GM18520 (cell line): ENCODE measurements at regions not wholly inside any gene's neighbourhood (a gene's known extent, or its start where the extent isn't known, plus 50 kb on each side); places are given as distances from the start of the nearest gene placed in this dataset.

Source experiments
- ATAC-seq: cut with Tn5 transposase; IDR thresholded peaks from one replicate; pipeline ENCODE4 v1.9.1; 2021; ENCODE audit not compliant: unreplicated experiment

GRCh38 chr1:181383695-181384094 lies 99.6 kb upstream of the CACNA1E start:
- no peak for ATAC-seq

DNA sequence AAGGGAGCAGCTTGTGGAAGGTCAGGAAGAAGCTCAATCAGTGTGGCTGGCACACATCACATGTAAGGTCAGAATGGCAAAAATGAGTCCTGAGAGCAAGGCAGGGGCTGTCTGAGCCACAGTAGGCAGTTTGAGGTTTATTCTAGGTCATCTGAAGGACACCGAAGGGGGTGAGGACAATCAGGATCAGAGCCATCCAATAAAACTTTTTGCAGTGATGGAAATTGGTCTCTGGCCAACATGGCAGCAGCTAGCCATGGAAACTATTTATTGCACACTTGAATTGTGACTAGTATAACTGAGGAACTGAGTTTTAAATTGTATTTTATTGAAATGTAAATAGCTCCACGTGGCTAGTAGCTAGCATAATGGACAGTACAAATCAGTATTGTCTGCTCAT lies 97.0 kb upstream of the CACNA1E start:
- no peak for ATAC-seq

GRCh38 chr1:181386951-181387350 lies 96.4 kb upstream of the CACNA1E start:
- ATAC-seq, result no peak

- no peak for ATAC-seq
Observed at GRCh38 chr1:181387702-181388101, 95.6 kb upstream of the CACNA1E start.

GRCh38 chr1:181390410-181391077 lies 92.8 kb upstream of the CACNA1E start:
- ATAC-seq, result no peak

DNA sequence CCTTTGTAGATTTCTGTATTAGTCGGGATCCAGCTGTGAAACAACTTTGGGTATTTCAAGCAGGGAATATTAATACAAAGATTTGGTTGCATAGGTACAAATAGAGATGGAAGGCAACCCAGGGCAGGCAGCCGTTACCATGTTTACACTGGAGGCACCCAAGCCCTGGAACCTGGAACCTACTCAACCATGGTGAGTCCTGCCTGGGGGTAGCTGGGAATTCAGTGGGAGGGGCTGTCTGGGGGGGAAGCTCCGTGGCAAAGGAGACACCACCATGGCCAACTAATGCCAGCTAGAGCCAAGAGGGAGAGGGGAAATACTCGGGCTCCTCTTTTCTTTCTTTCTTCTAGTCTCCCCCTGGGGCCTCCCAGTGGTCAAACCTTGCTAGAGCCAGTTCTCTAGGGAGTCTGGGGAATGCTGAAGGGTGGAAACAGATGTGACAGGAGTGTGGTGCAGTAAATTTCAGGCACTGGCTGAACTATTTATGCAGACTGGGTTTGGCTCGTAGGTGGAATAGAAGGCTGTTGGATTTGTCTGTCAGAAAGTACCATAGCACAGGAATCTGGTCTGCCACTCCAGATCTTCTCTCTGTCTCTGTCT lies 91.9 kb upstream of the CACNA1E start:
- ATAC-seq, result no peak

DNA sequence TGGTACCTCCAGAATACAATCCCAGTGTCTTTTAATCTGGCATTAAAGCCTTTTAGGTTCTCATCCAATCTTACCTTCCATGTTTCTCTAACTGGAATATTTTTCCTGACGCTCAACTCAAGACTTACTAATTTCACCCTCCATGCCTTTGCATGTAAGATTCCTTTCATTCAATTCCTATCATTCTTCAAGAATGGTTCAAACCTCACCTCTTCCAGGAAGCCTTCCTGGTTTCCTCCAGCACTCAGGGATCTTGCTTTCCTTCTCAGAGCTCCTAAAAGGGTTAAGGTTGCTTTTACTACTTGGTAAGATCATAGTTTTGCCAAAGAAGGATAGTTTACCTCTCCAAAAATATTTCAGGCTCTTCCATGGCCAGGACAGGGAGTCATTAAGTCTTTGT lies 91.2 kb upstream of the CACNA1E start:
- ATAC-seq, result no peak

- ATAC-seq, result no peak
Observed at GRCh38 chr1:181392613-181393220, 90.6 kb upstream of the CACNA1E start.

GRCh38 chr1:181394766-181395165 lies 88.6 kb upstream of the CACNA1E start:
- no peak for ATAC-seq

DNA sequence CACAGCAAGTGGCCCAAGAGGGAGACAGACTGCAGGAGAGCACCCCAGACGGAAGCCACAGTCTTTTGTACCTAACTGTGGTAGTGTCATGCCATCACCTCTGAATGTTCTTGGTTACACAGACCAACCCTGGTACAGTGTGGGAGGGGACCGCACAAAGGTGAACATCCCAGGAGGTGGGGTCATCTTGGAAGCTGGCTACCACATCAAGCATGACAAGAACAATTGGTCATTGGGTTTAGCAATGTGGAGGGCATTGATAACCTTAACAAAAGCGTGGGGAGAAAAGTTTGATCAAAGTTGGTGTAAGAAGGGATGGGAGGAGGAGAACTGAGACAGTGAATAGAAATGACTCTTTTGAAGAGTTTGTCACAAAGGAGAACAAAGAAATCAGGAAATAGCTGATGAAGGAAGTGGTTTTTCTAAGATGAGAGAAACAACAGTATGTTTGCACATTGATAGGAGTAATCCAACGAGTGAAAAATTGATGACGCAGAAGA lies 87.1 kb upstream of the CACNA1E start:
- no peak for ATAC-seq

DNA sequence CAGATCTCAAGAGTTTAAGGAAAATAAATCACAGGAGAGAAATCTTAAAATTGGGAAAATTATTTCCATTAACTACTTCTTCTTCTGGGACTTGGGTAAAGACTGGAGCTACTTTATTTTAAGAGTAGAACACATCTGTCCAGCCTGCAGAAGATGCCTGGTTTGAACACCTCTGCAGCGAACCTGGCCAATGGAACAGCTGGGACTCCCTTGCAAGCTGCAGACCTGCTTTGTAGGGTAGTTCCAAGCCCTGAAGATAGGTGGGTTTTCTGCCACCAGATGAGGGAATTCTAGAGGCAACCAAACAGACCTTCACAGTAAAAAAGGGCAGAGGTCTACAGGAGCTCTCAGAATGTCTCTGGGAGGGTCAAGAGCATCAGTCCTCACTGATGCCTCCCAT lies 86.5 kb upstream of the CACNA1E start:
- ATAC-seq, result no peak

GRCh38 chr1:181397845-181398244 lies 85.5 kb upstream of the CACNA1E start:
- no peak for ATAC-seq

- peak; percentile 81 for ATAC-seq
Observed at GRCh38 chr1:181398544-181398943, 84.8 kb upstream of the CACNA1E start.

GRCh38 chr1:181405584-181405983 lies 77.7 kb upstream of the CACNA1E start:
- ATAC-seq, result no peak

DNA sequence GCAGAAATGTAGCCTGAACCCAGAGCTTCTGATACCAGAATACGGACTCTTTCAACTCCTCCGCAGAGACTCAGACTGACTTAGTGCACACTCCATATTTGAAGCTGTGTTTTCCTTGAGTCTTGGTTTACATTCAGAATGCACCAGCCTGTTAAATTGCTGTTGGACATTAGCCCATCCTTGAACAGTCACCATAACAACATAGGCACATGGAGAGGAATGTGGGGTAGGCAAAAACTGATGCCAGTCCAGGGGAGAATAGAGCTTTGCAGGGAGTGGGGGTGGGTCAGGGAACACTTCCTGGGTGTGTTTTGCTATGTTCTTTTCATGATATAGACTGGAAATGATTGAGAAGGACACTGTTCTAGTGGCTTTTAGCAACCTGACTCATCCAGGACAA lies 76.3 kb upstream of the CACNA1E start:
- no peak for ATAC-seq

GRCh38 chr1:181409981-181410380 lies 73.3 kb upstream of the CACNA1E start:
- no peak for ATAC-seq

GRCh38 chr1:181412746-181413145 lies 70.6 kb upstream of the CACNA1E start:
- ATAC-seq, result no peak

DNA sequence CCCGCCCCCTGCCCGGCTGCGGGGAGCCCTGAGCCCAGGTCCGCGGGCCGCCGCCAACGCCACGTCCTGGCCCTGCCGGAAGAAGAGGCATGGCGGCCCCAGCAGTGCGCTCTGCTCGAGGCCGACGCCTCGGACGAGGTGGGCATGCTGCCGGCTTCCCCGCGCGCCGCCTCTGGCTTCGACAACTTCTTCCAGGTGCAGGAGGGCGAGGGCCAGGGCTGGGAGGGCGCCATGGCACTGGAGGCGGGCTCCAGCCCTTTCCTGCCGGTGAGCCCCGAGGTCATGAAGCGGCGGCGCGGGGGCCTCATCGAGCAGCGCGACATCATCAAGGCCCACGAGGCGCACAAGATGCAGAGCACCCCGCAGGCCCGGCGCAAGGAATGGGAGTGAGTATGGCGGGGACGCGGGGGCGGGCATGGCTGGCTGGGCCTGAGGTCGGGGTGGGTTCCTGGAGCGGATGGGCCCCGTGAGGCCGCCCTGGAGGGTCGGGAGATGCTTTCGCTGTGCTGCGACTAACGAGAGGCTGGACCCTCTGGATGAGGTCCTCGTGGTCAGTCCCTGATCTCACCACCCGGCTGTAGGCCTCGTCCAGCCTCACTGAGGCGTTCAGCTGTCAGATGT lies 70.0 kb upstream of the CACNA1E start:
- no peak for ATAC-seq

GRCh38 chr1:181413836-181414235 lies 69.5 kb upstream of the CACNA1E start:
- no peak for ATAC-seq

DNA sequence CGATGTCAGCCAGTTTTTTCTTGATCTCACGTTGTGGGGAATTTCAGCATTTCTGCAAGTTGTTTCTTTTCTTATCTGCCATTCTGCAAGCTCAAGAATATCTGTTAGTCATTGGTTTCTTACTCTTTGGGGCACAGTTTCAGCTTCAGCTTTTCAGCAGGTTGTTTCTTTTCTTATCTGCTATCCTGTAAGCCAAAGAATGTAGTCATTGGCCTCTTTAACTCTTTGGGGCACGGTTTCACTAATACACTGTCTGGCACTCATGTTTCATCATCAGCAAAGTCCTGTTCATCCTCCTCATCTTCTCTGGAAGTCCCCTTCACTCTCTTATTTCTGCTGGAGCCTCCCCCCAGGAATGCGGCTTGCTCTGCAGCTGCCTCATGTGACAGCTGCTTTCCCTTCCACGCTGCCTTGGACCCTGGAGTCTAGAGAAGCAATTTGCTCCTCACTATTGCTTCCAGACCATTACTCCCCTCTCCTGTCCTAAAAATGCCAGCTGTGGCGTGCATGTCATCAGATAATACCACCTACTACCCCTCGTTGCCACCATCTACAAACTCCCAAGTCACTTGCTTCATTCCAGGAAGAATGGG lies 67.0 kb upstream of the CACNA1E start:
- ATAC-seq, result no peak

DNA sequence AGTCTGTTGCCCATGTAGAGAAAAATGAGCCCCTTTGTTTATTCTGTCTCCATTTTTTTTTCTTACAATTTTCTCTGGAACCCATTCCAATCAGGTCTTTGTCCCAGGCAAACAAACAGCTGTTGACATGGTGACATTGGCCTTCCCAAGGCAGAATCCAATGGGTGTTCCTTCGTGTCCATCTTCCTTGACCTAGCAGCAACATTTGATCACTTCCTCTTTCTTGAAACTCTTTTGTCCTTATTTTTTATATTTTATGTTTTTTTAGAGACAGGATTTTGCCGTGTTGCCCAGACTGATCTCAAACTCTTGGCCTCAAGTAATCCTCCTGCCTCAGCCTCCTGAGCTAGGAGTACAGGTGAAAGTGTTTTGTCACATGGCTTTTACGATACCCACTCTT lies 65.4 kb upstream of the CACNA1E start:
- no peak for ATAC-seq
